ENCODE measurements at regions not wholly inside any gene's neighbourhood (a gene's known extent, or its start where the extent isn't known, plus 50 kb on each side); places are given as distances from the start of the nearest gene placed in this dataset.
"Not testable (repeated sequence)": the region's sequence is repeated elsewhere in the genome, so short reads cannot be mapped to it uniquely, and the experiment has no call there.

DNA sequence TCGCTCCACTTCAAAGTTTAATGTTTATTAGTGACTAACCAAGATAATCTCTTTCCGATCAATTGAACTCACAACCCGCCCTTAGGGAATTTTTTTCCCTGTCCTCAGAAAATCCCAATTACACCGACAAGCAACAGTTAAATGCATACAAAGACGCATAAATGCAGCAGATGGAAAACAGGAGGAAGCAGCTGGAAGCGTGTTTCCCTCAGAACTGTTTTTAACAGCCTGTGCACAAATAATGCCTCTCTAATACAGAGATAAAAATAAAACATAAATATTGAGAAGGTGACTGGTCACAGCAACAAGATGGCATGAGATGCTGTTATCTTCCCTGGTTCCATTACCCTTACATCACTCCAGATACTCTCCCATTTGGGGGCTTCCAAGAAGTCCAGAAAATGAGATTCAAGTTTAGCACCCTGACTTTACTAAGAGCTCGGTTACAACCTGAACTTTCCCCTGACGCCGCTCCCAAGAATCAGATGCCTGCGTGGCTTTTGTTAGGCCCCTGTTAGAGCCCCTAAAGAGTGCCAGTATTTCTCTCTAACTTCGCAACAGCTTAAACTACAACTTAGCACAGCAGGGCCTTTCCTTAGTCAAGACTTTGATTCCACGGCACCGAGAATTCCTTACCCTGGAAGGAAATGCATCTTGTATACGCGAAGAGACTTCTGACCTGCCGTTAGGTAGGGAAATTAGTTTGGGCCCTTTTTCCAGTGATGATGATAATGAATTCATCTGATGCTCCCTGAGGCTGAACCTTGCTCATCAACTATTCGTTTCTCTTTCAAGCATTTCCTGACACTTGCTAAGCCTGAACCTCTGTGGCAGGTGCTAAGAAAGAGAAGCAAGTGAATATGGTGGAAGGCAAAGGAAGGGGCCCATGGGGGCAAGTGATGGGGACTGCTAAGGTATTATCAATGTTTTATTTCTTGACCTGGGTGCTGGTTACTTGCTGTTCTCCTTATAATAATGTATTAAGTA lies 137.7 kb upstream of the SMYD2 start:
- no peak for DNase-seq (ENCODE audit: low spot score)

DNA sequence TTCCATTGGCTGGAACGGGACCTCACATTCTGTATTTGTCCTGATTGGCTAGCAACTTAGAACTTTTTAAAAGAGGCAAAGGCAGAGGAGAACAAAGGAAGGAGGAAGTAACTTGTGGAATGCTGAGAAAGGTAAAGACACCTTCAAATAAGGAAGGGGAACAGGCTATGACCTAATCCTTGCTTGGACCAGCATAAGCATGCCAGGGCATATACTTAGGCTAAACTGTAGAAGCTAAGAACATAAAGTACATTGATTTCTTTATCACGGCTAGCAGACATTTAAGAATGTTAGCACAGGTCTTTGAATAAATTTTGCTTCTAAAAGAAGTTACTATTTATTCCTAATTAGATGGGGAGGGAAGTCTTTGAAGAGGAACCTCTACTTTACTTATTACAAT lies 136.4 kb upstream of the SMYD2 start:
- DNase-seq (ENCODE audit: low spot score): not testable (repeated sequence)

DNA sequence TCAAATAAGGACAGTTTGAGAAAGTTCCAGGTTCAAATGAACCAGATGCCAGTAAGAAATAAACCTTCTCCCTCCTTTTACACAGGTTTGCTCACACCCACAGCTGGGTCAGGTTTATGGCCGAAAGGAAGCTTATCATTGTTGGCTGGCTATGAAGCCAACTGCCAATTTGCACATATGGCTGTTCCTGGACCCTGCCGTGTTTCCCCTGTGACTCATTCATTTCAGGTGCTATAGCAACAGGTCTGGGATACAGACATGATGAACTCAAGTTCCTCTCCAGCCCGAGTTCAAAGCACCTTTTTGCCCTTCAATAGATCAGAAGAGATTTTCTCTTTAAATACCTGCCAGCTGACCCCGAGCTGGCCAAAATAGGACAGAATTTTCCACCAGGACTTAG lies 134.4 kb upstream of the SMYD2 start:
- DNase-seq (ENCODE audit: low spot score): peak; percentile 7

DNA sequence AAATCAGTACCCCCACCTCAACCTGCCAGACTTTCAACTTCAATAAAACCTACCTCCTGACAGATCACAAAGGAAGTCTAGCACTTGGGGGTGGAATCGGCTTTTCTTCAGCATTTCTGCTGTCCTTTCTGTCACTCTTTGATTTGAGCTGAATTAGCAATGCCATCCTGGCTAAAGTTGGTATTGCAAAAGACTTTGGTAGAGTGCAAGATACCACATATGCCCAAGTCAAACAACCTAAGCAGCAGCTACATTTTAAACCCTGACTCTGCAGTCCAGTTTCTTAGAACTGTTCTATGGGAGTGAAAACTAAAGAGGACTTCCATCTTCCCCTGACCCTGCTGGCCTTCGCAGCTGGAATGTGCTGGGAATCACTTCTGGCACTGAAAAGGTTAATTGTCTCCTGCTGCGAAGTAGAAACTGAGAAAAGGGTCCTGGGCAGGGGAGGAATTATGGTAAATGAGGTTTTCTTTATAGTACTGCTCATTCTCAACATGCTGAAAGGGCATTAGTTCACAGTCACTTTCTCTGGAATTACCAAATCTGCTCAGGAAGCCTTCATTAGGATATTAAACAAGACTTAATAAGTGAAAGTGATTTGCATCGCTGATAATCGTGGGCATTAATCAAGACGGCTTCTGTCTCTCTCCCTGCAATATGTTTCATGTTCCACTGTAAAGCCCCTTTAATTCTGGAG lies 126.2 kb upstream of the SMYD2 start:
- DNase-seq (ENCODE audit: low spot score): no peak

DNA sequence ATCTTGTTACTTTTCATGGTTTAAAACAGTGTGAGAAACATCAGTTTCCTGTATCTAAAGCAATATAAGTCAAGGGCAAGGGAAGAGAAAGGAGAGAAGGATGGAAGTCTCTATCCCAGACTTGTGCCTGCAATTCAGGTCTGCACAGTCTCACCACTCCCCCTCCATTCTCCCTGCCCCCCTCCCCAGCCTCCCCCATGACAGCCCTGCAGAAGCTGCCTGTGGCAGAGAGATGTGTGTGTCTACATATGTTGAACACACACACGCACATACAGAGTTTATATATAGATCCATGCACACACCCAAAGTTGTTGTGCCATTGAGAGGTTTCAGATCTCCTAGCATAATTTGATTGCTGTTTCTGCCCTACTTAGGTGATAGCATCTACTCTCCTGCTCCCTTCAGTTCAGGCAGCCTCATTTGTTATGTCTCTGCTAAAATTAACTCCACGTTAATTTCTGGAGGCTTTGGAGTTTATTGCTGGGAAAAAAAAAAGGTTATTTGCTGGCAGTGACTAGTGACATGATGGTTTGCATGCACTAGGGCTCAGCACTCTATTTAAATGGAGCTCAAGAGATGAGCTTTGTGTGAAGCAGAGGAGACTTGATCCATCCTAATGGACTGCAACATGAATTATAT lies 124.9 kb upstream of the SMYD2 start:
- no peak for DNase-seq (ENCODE audit: low spot score)

DNA sequence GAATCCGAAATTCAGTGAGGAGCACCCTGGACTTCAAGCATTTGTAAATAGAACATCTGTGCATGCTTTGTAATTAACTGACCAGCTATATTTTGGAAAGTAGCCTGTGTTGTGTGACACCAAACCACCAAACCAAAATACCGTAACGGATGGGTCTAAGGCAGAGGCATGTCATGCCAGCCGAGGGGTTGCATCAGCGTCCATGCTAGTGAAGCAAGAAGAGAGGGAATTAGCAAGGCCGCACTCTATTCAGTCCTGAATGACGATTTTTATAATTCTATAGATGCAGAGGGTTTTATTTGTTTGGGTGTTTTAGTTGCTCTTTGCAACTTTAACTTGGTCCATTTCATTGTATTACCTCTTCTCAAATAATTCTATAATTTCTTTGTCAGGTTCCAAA lies 116.8 kb upstream of the SMYD2 start:
- DNase-seq (ENCODE audit: low spot score): no peak

DNA sequence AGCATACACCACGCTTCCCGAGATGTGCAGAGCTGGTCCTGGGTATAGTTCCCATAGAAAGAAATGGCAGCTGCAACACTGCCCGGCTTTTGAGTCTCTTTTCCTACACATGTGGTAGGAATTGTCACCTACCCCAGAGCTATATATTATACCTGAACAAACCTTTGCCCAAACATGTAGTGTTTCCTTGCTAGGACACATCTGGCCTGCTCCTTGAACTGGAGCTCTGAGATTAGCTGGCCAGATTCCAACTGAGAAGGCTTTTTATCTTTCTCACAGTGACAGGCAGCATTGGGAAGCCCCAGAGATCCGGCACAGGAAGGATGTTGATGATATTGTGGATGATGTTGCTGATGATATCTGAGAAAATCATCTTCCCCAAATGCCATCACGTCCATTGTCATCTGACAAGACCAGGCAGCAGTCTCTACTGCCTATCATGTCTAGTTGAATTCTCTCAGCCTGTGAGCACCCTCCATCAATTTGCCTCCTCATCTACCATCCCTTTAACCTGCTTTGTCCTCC lies 115.0 kb upstream of the SMYD2 start:
- no peak for DNase-seq (ENCODE audit: low spot score)

DNA sequence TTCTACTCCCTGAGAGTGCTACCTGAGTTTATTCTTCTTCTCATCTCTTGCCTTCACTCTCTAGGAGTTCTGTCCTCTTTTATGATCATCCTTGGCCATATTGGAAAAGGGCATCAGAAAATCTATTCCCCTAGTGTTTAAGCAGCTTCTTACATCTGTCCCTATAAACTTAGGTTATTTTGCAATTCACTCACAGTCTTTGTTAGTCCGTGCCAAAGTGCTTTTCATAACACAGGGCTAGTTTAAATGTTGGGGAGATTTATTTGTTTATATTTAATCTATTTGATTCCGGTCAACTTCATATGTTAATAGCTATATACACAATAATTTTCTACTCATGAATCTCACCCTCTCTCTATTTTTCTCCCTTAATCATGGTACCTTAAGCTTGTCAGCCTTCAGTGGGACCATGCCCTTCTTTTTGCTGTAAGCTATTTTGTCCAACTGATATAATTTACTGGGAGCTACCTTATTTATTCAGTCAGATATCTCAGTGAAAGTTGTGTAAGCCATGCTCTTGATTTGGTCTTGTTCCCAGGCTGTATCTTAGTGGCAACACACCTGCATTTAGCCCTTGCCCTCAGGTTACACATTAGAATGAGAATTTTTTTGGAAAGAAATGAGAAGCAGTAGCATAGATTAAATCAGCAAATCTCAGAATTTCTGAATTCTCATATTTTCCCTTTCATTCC lies 106.3 kb upstream of the SMYD2 start:
- no peak for DNase-seq (ENCODE audit: low spot score)

DNA sequence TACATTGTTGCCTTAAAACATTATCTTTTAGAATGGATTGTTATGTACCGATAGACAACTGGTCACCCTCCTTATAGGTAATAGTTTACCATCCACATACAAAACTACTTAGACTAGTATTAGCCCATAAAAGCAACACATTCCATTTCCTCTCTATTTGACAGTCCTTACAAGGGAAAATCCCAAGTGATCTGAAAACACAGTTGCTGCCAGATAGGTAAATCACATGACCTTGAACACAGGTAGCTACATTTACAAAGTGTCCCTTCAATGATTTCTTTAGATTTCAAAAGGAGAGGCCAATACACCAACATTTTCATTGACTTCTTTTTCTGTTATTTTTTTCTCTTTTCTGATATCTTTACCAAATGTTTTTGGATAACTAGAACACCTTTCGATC lies 102.9 kb upstream of the SMYD2 start:
- DNase-seq (ENCODE audit: low spot score): no peak

DNA sequence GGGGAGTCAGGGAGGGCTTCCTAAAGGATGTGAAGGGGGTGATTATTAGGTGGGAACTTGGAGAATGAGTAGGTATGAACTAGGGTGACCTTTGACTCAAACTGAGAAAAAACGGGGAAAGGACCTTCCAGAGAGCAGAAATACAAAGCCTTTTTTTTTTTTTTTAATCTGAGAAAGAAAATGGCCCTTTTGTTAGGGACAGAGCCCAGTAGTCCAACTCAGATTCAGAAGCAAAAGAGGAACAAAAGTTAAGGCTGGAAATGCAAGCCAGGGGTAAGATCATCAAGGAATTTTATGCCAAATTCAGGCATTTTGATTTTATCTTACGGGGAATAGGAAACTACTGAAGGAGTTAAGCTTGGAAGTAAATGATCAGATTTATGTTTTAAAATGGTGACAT lies 96.0 kb upstream of the SMYD2 start:
- DNase-seq (ENCODE audit: low spot score): no peak

DNA sequence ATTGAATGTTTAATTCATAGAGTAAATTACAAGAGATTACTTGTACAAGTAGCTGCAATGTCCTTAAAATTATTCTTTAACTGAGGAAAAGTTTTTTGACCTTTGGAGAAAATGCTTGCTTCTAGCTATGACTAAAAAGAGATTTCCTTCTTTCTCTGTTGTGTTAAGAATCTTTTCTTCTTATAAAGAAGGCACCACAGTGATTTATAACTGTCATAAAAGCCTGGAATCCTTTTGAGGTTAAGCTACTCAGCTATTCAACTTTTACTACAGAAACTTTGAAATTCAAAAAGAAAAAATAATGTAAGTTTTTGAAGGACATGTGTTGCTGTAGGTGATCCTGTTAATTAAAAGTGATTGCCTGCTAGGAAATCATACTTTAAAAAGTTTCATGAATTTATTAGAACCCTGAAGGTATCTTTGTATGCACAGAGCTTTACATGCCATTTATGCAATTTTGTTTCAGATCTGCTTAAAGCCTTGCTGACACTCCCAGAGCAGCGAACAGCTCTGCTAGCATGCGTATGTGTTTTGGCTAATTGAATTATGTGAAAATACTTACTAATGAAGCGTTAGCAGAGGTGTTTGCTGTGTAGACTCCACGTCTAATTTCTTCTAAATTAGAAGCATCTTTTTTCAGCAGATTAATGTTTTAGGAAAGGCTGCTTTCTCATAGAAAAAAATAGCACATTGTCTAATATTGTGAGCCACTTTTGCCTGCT lies 94.7 kb upstream of the SMYD2 start:
- no peak for DNase-seq (ENCODE audit: low spot score)

DNA sequence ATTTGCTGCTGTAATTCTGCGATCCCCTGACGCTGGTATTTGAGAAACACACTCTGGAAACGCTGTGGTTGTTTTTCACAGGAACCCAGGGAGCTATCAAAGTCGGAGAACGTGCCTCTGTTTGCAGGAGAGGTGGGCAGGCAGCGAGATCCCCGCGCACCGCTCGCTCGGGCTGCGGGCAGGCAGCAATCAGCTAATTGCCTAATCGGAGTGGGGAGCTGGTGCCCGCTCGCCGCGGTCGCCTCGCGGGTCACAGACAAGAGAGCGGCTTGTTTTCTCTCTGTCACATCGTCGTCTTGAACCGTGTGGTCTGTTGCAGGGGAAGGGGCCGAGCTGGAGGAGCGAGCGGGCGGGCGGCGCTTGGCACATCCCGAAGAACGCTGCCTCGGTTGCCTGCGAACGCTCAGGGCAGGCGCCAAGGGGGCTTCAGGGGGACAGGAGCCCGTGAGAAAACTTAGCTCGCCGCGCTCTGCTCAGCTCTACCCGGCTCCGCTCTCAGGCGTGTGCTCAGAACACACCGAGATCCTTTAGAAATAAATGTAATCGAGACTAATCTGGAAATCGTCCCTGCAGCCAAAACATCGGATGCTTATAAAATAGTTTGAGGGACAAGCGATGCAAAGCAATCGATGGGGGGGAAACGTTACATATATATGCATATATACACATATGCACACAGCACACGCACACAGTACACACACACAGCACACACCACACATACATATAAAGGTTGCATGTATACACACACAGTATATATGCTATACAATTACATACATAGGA lies 93.6 kb upstream of the SMYD2 start:
- DNase-seq (ENCODE audit: low spot score): no peak

DNA sequence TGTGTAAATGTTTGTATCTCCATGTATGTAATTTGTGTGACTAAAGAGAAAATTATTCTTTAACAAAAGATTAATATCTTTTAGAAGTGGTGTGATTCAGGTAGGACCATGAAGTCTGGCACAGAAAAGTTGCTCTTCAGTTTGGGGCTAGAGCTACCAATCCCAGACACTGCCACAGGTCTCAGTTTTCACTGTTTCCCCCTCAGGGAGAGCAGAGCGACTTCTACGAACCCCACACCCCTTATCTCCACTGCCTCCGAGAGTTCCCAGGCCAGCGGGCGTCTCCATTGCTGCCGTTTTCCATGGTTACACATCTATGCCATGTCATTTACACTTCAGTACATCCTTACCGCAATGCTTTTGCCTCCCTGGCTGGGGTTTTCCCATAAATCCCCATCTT lies 93.0 kb upstream of the SMYD2 start:
- no peak for DNase-seq (ENCODE audit: low spot score)

DNA sequence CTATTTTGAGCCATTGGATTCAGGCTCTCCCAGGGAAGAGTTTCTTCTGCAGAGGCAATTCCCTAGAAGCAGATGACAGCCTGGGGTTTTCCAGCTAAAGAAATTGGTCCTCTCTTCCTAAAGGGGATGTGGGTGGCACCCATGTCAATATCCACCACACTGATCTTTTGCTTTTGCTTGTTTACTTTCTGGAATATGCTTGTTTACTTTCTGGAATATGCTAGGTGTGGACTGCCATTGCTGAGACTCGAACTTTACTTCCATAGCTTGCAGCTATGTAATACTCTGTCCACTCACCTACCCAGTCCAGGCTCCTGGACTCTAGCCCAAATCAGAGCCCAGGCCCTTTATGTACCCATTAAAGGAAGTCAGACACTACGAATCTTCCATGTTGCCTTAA lies 92.1 kb upstream of the SMYD2 start:
- no peak for DNase-seq (ENCODE audit: low spot score)

DNA sequence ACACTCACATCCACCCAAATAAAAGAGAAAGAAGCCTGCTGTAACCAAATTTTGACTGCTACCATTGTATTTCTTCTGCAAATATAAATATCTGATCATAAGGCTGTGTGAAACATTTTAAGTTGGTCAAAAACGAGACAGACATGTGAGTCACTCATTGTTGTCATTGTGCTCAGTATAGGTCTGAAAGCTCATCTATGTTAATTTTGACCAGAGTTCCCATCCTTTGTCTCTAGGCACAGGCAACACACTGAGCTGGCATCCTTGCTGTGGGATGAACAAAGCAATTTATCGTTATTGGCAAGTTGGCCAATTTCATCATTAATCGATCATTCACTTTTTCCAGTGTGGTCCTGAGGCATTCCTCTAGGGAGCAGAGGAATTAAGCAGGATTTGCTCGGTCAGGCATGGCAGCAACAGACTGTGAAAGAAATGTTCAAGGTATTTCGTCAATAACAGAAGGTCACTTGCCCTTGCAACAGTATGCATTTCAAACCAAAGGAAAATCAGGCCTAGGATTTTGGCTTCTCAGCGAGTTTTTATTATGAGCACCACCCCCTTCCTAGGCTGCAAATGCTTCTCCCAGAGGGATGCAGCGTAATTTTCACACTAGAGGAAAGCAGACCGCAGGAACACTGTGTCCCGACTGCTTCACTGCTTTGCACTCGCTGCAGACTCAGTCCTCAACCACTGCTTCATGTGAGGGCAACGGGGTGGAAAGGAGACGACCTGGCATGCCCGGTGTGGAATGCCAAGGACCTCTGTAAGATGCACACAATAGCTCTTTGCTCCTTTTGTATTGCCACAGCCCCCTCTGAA lies 87.9 kb upstream of the SMYD2 start:
- no peak for DNase-seq (ENCODE audit: low spot score)

DNA sequence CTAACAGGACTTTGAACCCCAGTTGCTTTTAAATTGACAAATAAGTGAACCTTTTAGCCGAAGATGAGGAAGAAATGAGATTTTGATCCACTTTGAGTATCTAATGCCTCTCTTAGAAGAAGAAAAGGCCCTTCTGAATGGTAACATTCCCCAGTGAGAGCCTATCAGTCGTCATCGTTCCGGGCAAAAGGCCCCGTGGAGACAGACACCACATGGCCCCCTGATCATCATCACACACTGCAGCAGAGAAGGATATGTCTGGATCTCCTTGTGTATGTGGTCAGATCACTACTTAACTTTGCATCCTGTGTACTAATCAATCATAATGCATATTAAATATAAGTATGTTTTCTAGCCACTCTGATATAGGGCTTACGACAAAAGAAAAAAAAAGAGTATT lies 87.3 kb upstream of the SMYD2 start:
- no peak for DNase-seq (ENCODE audit: low spot score)

DNA sequence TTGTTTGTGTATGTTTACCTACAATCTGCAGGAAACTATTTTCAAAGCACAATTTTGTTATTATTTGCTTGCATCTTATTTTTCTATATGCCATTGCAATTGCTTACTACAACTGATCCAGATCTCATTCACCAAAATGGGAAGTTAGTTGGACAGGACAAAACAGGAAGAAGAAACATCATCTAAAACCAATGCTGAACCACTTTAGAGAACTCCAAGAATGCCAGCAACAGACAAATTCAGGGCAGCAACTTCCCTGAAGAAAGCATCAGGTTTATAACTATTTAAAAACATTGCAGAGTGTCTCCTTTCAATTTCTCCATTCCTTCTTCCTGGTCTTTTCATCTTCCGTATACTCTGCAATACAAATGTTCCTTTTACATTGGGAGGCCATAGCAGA lies 82.4 kb upstream of the SMYD2 start:
- DNase-seq (ENCODE audit: low spot score): no peak

DNA sequence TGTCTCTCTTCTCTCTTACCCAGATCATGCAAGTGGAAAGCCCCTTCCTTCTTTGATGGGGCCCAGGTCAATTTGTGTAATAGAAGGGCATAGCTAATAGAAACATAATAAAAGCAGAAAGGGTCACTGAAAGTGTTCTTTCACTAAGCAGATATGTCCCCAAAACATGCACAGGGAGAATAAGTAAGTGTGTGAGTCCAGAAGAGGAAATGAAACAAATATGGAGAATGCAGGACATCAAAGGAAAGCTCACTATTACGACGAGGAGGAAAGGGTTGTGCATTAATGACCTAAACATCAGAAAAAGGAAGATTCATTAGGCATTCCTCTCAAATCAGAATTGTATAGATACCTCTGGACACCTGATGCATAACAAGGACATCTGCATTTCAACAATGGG lies 81.4 kb upstream of the SMYD2 start:
- no peak for DNase-seq (ENCODE audit: low spot score)

DNA sequence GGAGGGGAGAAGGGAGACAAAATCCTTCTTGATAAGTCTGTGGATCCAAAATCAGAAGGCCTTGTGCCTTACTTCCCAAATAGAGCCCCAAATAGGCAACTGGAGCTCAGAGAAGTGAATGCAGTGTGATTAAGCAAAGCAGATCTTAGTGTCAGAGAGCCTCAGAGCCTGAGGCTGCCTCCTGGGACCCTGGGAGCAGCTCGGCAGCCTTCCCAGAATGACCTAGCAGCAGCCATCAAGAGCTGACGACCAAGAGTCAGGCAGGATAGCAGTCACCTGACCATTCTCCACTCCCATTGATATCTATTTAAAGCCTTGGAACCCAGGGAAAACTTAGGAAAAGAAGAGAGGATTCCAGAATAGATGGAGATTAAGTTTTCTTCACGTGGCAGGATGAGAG lies 78.0 kb upstream of the SMYD2 start:
- no peak for DNase-seq (ENCODE audit: low spot score)

DNA sequence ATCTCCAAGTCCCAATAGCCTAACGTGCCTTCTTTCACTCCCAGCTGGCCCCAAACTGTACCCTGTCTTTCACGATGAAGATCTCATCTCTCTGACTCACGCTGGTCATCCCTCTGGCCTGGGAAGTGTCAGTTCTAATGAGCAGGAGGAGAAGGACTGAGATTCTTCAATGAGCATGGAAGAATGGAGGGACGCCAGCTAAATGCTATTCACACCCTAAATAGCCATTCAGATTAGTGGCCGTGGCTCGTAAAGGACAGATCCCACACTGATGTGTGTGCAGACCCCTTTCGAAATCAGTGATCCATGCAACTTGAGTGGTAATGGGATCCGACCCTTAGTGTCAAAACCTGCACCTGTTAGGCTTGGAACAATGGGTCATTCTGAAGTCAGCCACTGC lies 75.9 kb upstream of the SMYD2 start:
- no peak for DNase-seq (ENCODE audit: low spot score)
